Muscle of leg (tissue), 3 donors: ENCODE measurements at regions not wholly inside any gene's neighbourhood (a gene's known extent, or its start where the extent isn't known, plus 50 kb on each side); places are given as distances from the start of the nearest gene placed in this dataset.
"Not testable (repeated sequence)": the region's sequence is repeated elsewhere in the genome, so short reads cannot be mapped to it uniquely, and the experiment has no call there.

Experiments
- DNase-seq: peaks from one replicate; pipeline ENCODE4 v3.0.0; 2013
- H3K27ac ChIP-seq: one replicate; pipeline ENCODE4 v1.5.1; 2013; ENCODE audit warnings: mild to moderate bottlenecking, low read length, control low read depth
- H3K27me3 ChIP-seq: one replicate; pipeline ENCODE4 v1.6.1; 2013; ENCODE audit warnings: low read length; ENCODE audit not compliant: control insufficient read depth, insufficient read depth
- H3K36me3 ChIP-seq: one replicate; pipeline ENCODE4 v1.6.1; 2013; ENCODE audit warnings: low read length; ENCODE audit not compliant: control insufficient read depth, insufficient read depth
- H3K4me1 ChIP-seq: one replicate; pipeline ENCODE4 v1.6.1; 2013; ENCODE audit warnings: low read length; ENCODE audit not compliant: control insufficient read depth, insufficient read depth
- H3K4me3 ChIP-seq: one replicate; pipeline ENCODE4 v1.5.1; 2013; ENCODE audit warnings: low read length, control low read depth
- H3K9me3 ChIP-seq: replicated peaks from 2 replicates; pipeline ENCODE4 v1.6.1; 2013; ENCODE audit warnings: low read depth, low read length; ENCODE audit not compliant: control insufficient read depth
- WGBS: methylation state at CpG from one replicate; pipeline ENCODE4 v1.1.5; 2013; ENCODE audit warnings: missing lambda C conversion rate; ENCODE audit not compliant: insufficient coverage; 5-methylcytosine and 5-hydroxymethylcytosine counted together

DNA sequence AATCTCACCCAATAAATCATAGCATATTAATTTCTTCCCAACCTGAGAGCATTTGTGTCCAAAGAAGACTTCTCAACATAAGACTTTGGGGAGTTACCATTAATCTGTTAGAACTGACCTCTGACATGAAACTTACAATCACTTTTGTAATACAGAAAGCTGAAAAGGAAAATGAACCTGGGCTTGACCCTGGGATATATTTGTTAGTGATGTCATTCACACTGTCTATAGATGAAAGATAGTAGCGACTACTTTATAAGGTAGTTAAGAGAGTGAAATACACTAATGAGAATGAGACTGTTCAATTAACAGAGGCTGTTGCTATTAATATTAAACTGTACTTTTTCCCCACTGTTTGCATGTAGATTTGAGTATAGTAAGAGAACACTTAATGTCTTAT, 1334.8 kb upstream of the TMEM132C start:
- H3K9me3 ChIP-seq = no peaks in the 10 kb centered on the region
- peaks cover 4% of the 10 kb centered on the region for H3K4me1 ChIP-seq
- H3K4me3 ChIP-seq = no peak overlapping the region
- no peak overlapping the region for H3K27ac ChIP-seq
- WGBS = no CpG with 5 or more reads among the region's 1 CpG
- H3K36me3 ChIP-seq = no peaks in the 10 kb centered on the region
- no peak for DNase-seq
- no peaks in the 10 kb centered on the region for H3K27me3 ChIP-seq

DNA sequence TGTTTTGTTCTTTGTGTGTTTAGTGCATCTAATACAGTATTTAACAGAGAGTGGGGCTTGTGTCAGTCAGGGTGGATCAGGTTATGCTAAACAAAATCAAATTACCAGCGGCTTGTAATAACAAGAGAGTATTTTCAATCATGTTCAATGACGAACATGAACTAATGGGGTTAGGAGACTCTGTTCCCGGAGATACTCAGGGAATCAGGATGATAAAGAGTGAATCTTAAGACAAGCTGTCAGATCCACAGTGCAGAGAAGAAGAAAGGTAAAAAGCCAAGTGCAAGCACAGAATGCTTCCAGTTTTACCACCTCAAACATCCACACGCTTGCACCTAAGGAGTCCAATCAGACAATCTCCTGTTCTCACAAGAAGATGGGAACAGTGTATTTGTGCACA, 1331.5 kb upstream of the TMEM132C start:
- Histone ChIP-seq H3K4me1 (peaks cover 4% of the 10 kb centered on the region), H3K27ac (no peak overlapping the region), H3K27me3 (no peaks in the 10 kb centered on the region), H3K4me3 (no peak overlapping the region), H3K36me3 (no peaks in the 10 kb centered on the region), H3K9me3 (no peaks in the 10 kb centered on the region)
- DNase-seq = no peak
- 90% methylated on average over 2 of the region's 4 CpGs for WGBS

DNA sequence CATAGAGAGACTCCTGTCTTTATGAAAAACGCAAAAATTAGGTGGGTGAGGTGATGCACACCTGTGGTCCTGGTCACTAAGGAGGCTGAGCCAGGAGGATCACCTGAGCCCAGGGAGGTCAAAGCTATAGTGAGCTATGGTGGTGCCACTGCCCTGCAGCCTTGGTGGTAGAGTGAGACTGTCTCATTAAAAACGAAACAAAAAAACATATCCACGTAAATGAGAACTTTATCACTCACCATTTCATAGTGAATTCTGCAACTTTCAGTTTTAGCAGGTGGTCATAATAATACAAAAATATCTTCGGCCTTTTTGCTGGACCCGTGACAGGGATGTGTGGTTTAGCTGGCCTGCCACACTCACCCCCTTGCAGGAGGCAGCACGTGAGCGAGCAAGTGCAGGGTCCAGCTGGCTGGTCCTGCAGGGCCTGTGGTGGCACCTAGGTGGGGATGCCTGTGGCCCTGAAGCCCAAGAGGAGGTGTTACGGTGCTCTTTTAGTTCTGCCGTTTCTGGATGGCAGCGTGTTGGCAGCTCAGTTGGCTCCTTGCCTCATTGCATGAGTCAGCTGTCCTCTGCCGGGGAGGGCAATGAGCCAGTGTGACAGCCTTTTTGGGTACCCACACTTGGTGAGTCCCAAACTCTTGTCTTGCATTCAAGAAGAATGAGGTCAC, 1330.7 kb upstream of the TMEM132C start:
- Histone ChIP-seq H3K4me3 (no peak overlapping the region), H3K4me1 (peaks cover 4% of the 10 kb centered on the region), H3K9me3 (no peaks in the 10 kb centered on the region), H3K27me3 (no peaks in the 10 kb centered on the region), H3K36me3 (no peaks in the 10 kb centered on the region), H3K27ac (no peak overlapping the region)
- peak; percentile 49 for DNase-seq
- 88% methylated on average over 6 of the region's 11 CpGs for WGBS

DNA sequence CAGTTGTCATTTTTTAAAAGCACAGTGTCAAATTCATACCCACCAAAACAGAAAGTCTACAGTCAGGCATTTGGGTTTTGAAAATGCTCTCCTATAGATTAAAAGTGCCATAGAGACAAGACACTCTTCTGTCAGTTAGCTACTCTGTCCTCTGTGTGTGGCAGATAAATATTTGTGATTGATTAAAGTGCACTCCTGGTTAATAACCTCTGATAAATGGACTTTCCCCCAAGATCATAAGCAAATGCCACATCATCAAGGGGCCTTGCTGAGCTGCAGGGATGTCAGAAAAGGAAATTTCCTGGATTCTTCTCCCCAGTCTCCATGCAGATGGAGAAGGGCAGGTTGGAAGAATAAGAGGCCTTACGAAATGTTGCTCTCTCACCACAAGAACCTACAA, 1329.5 kb upstream of the TMEM132C start:
- no peak for DNase-seq
- H3K27me3 ChIP-seq = no peaks in the 10 kb centered on the region
- H3K9me3 ChIP-seq = no peaks in the 10 kb centered on the region
- H3K27ac ChIP-seq = no peak overlapping the region
- no CpG with 5 or more reads among the region's 1 CpG for WGBS
- no peak overlapping the region for H3K4me3 ChIP-seq
- H3K36me3 ChIP-seq = no peaks in the 10 kb centered on the region
- H3K4me1 ChIP-seq = peaks cover 4% of the 10 kb centered on the region

DNA sequence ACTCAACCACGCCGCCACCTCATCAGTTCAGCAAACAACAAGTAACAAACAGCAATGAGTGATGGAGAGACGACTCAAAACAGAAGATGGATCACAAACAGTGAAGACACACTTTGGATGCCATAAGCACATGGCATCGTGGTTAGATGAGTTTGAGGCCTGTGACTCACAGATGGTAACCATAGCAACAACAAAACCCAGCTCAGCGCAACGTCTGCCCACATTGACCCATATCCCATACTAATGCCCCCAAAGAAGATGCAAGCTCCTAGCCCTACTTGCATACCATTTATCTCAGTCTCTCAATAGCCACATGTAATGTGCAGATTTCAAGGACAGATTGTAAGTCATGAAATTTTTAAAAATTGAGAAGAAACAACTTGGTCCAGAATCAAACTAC, 1322.3 kb upstream of the TMEM132C start:
- H3K4me3 ChIP-seq = no peak overlapping the region

DNA sequence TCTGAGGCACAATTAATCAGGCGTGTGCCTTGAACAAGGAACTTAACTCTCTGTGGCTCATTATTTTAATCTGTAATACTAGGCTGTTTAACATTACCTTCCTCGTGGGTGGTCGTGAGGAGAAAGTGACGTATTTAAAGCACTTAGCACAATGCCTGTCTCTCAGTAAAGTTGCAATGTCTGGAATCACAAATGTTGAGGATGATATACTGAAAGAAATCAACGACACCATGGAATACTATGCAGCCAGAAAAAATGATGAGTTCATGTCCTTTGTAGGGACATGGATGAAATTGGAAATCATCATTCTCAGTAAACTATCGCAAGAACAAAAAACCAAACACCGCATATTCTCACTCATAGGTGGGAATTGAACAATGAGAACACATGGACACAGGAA, 1320.0 kb upstream of the TMEM132C start:
- H3K27me3 ChIP-seq, H3K36me3 ChIP-seq, DNase-seq, H3K27ac ChIP-seq, H3K4me1 ChIP-seq, H3K9me3 ChIP-seq, H3K4me3 ChIP-seq: not testable (repeated sequence)
- WGBS = 93% methylated on average over 4 of the region's 7 CpGs

More for the DNA sequence above, 1322.3 kb upstream of the TMEM132C start:
- Histone ChIP-seq H3K4me1 (no peaks in the 10 kb centered on the region), H3K36me3 (no peaks in the 10 kb centered on the region), H3K9me3 (no peaks in the 10 kb centered on the region), H3K27me3 (no peaks in the 10 kb centered on the region), H3K27ac (no peak overlapping the region)
- 100% methylated on average over 2 of the region's 6 CpGs for WGBS
- DNase-seq = no peak

DNA sequence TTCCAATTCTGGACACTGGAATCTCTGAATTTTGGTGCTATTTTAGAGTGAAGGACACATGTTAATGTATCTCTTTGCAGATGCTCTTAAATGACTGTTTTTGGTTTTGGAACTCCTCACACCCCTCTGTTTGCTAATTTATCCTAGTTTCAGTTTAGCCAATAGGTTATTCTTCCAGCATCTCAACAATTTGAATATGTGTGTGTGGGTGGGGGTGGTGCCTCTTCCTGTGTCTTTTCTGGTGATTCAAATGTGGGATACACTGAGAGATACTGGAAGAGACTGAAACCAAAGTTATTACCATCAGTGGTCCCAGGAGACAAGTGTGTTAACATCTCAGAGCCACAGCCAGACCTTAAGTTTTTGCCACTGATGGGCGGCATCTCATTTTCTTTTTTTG, 1317.4 kb upstream of the TMEM132C start:
- H3K4me3 ChIP-seq = no peak overlapping the region
- DNase-seq = no peak
- peaks cover 2% of the 10 kb centered on the region for H3K4me1 ChIP-seq
- no peak overlapping the region for H3K27ac ChIP-seq
- H3K9me3 ChIP-seq = no peaks in the 10 kb centered on the region
- no peaks in the 10 kb centered on the region for H3K27me3 ChIP-seq
- no CpG with 5 or more reads among the region's 1 CpG for WGBS
- no peaks in the 10 kb centered on the region for H3K36me3 ChIP-seq

DNA sequence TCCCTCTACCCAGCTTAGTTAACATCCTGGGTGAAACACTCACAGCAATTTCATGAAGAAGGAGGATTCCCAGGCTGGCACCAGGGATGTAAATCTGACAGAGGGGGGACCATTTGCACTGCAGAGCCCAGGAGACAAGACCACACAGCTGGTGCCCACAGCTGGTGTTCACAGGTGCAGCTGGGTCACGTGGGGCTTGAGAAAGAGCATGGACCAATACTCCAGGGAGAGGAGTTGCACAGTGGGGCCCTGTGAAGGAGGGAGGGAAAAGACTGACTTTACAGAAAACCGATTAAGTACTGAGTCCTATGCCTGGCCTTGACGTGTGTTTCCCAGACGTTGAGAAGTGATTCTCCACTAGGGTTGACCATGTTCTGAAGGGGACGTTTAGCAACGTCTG, 1316.7 kb upstream of the TMEM132C start:
- peak; percentile 24 for DNase-seq

DNA sequence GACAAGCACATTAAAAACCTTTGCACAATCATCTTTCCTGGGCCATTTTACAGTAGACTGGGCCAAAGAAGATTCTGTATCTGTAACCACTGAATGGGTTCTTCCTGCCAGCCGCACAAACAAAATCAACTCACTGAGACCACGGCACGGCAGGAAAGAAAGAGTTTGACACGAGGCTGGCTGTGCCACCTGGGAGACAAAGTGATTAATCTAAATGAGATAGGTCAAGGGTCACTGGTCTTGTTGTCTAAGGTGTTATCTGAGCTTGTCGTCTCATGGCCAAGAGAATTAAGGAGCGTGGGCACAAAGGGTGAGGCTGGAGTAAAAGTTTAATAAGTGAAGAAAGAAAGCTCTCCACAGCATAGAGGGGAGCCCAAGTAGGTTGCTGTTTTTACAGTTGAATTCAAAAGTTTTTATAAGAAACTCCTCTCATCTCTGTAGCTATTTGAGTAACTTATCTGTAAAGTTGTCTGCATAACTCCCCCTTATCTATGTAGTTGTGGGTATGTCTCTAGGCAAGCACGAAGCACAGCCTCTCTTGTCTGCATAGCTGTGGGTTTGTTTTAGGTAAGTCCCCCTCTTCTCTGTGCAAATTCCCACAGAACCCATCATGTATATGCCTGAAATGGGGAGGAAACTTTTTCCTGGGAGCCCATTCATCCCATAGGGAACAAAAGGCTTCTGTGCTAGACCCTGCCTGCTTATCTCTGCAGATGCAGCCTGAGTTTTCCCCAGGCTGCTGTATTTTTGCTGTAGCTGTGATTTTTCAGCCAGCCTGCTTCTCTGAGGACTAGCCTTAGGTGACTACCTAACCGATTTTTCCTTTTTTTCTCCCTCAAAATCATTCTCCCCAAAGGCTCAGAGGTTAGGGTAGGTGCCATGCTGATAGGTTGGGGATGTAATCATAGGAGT, 1314.6 kb upstream of the TMEM132C start:
- no peaks in the 10 kb centered on the region for H3K36me3 ChIP-seq
- no peaks in the 10 kb centered on the region for H3K9me3 ChIP-seq
- H3K27me3 ChIP-seq = no peaks in the 10 kb centered on the region
- H3K27ac ChIP-seq = no peak overlapping the region
- no peak for DNase-seq
- WGBS = 44% methylated on average over 6 of the region's 8 CpGs
- H3K4me1 ChIP-seq = peaks cover 2% of the 10 kb centered on the region
- no peak overlapping the region for H3K4me3 ChIP-seq

More for the DNA sequence above, 1316.7 kb upstream of the TMEM132C start:
- H3K27me3 ChIP-seq = no peaks in the 10 kb centered on the region
- no peak overlapping the region for H3K27ac ChIP-seq
- no peaks in the 10 kb centered on the region for H3K36me3 ChIP-seq
- WGBS = 54% methylated on average over 3 of the region's 6 CpGs
- no peaks in the 10 kb centered on the region for H3K9me3 ChIP-seq
- H3K4me1 ChIP-seq = peaks cover 2% of the 10 kb centered on the region
- H3K4me3 ChIP-seq = no peak overlapping the region

DNA sequence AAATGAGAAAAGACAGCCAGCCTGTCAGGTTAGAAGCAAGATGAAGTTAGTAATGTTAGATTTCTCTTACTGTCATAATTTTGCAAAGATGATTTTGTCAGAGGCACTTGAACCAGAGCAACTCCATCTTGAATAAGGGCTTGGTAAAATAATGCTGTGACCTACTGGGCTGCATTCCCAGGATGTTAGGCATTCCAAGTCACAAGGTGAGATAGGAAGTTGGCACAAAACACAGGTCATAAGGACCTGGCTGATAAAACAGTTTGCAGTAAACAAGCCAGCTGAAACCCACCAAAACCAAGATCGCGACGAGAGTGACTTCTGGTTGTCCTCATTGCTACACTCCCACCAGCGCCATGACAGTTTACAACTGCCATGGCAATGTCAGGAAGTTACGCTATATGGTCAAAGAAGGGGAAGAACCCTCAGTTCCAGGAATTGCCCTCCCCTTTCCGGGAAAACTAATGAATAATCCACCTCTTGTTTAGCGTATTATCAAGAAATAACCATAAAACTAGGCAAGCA, 1313.5 kb upstream of the TMEM132C start:
- no peak overlapping the region for H3K27ac ChIP-seq
- H3K9me3 ChIP-seq = no peaks in the 10 kb centered on the region
- H3K4me1 ChIP-seq = peaks cover 2% of the 10 kb centered on the region
- no peak for DNase-seq
- no peak overlapping the region for H3K4me3 ChIP-seq
- H3K27me3 ChIP-seq = no peaks in the 10 kb centered on the region
- WGBS = 72% methylated on average over 3 of the region's 7 CpGs
- H3K36me3 ChIP-seq = no peaks in the 10 kb centered on the region
